K562 (cell line): ENCODE measurements at regions not wholly inside any gene's neighbourhood (a gene's known extent, or its start where the extent isn't known, plus 50 kb on each side); places are given as distances from the start of the nearest gene placed in this dataset.

Source experiments
- ATAC-seq: fragments of 200-7000 bp; cut with Tn5 transposase; 3 replicates; pipeline ENCODE4 v1.9.1; 2020; ENCODE audit warnings: moderate library complexity
- BruUV-seq: library from RNA; stranded (reverse); fragments of 400-500 nt; replicated peaks from 2 replicates; lab custom pipeline; 2021; lab: Mats Ljungman, UMichigan
- CTCF ChIA-PET: fragments of 300-600 bp; formaldehyde crosslinking; extraction: SDS; loops from one replicate; lab custom pipeline; 2021; ENCODE audit warnings: low intra/inter-chr PET ratio; lab: Yijun Ruan, JAX
- POLR2A ChIA-PET: fragments of 300-600, 350-650 bp; sonication (Branson Sonifier 250); formaldehyde crosslinking; extraction: SDS; loops from one replicate; lab custom pipeline; 2021; ENCODE audit warnings: antibody characterized with exemption, inconsistent platforms; lab: Yijun Ruan, JAX
- DNase-seq, 4 experiments: peaks; one replicate each; pipeline versions ENCODE4 v3.0.0 to v3.0.0-alpha.2; 2011 to 2018; ENCODE audit warnings: low spot score in 3 of 4, mixed read lengths in 3 of 4; ENCODE audit errors: extremely low read depth in 1 of 4
- FAIRE-seq: peaks from 2 replicates; lab custom pipeline; 2011; peaks lifted over from hg19 to GRCh38; lab: Jason Lieb, UNC
- H2AFZ ChIP-seq: 2 replicates; pipeline ENCODE4 v1.6.0; 2011; ENCODE audit warnings: low read depth, low read length, control low read depth, inconsistent platforms
- H3K27ac ChIP-seq: fragments of 200-600 bp; 3 replicates; pipeline ENCODE4 v1.8.0; 2011; ENCODE audit warnings: low read depth, mild to moderate bottlenecking, control low read depth, inconsistent platforms, low read length, moderate library complexity, mixed read lengths; ENCODE audit errors: extremely low read depth
- H3K27me3 ChIP-seq, 2 experiments: fragments of 300-600 bp in 1 of 2; 2 replicates in 1 of 2; 3 replicates in 1 of 2; pipeline versions ENCODE4 v1.6.0 to v1.8.0; 2011; ENCODE audit warnings: inconsistent platforms in 2 of 2, low read length in 2 of 2, mild to moderate bottlenecking in 1 of 2, mixed read lengths in 1 of 2, moderate library complexity in 1 of 2; ENCODE audit not compliant: control insufficient read depth in 2 of 2, insufficient read depth in 2 of 2
- H3K36me3 ChIP-seq: fragments of 300-600 bp; 3 replicates; pipeline ENCODE4 v1.8.0; 2011; ENCODE audit warnings: mild to moderate bottlenecking, low read length, inconsistent platforms; ENCODE audit not compliant: control insufficient read depth, insufficient read depth
- H3K4me1 ChIP-seq, 2 experiments: fragments of 200-600 bp in 1 of 2; replicated peaks in 1 of 2; 2 replicates in 1 of 2; 3 replicates in 1 of 2; pipeline versions ENCODE4 v1.5.1 to v1.8.0; 2011; ENCODE audit warnings: inconsistent platforms in 2 of 2, low read length in 2 of 2, mild to moderate bottlenecking in 1 of 2, mixed read lengths in 1 of 2, moderate library complexity in 1 of 2; ENCODE audit not compliant: control insufficient read depth in 2 of 2, insufficient read depth in 2 of 2
- H3K4me2 ChIP-seq: 2 replicates; pipeline ENCODE4 v1.6.1; 2011; ENCODE audit warnings: low read length, control low read depth, inconsistent platforms, mixed read lengths; ENCODE audit not compliant: insufficient read depth
- H3K4me3 ChIP-seq: fragments of 200-600 bp; sonication (generic), shearing (Covaris generic); 2 replicates; pipeline ENCODE4 v1.5.1; 2016; ENCODE audit warnings: control low read depth, inconsistent platforms
- H3K79me2 ChIP-seq: fragments of 200-600 bp; 3 replicates; pipeline ENCODE4 v1.8.0; 2011; ENCODE audit warnings: low read length, inconsistent platforms; ENCODE audit not compliant: control insufficient read depth, insufficient read depth
- H3K9ac ChIP-seq, 2 experiments: 2 replicates each; pipeline versions ENCODE4 v1.6.0 to v1.6.1; 2011; ENCODE audit warnings: low read depth in 2 of 2, low read length in 2 of 2, control low read depth in 1 of 2, inconsistent platforms in 1 of 2, mild to moderate bottlenecking in 1 of 2, mixed read lengths in 1 of 2; ENCODE audit not compliant: insufficient read depth in 1 of 2
- H3K9me1 ChIP-seq: one replicate; pipeline ENCODE4 v1.6.0; 2011; ENCODE audit warnings: inconsistent platforms, mild to moderate bottlenecking, low read length, moderate library complexity; ENCODE audit not compliant: control insufficient read depth, insufficient read depth
- H3K9me3 ChIP-seq: replicated peaks from 2 replicates; pipeline ENCODE4 v1.5.1; 2011; ENCODE audit warnings: low read depth, low read length, inconsistent platforms; ENCODE audit not compliant: control insufficient read depth, insufficient read depth
- H4K20me1 ChIP-seq: replicated peaks from 2 replicates; pipeline ENCODE4 v1.6.1; 2011; ENCODE audit warnings: low read length, inconsistent platforms, mixed read lengths; ENCODE audit not compliant: control insufficient read depth, insufficient read depth
- CREB5 ChIP-seq: fragments of 250-450 bp; sonication (Bioruptor Pico); IDR thresholded peaks from 2 replicates; pipeline ENCODE4 v1.5.0; 2020; ENCODE audit warnings: mild to moderate bottlenecking
- E2F8 ChIP-seq: fragments of 450-650 bp; IDR thresholded peaks from 2 replicates; pipeline ENCODE4 v1.7.1; 2018; ENCODE audit warnings: mild to moderate bottlenecking, low read depth; ENCODE audit not compliant: partially characterized antibody
- FIP1L1 ChIP-seq: fragments of 200-400 bp; formaldehyde crosslinking; IDR thresholded peaks from 2 replicates; pipeline ENCODE4 v1.6.1; 2018; ENCODE audit warnings: mild to moderate bottlenecking, low read depth, low read length; ENCODE audit not compliant: poor library complexity, severe bottlenecking
- GATAD2A ChIP-seq: fragments of 450-650 bp; IDR thresholded peaks from 2 replicates; pipeline ENCODE4 v1.6.1; 2017
- HBP1 ChIP-seq: fragments of 450-650 bp; formaldehyde crosslinking; IDR thresholded peaks from 2 replicates; pipeline ENCODE4 v1.4.0; 2022; ENCODE audit warnings: missing genetic modification characterization
- LARP7 ChIP-seq: fragments of 450-650 bp; IDR thresholded peaks from 2 replicates; pipeline ENCODE4 v1.6.1; 2016
- MCM3 ChIP-seq: fragments of 450-650 bp; IDR thresholded peaks from 2 replicates; pipeline ENCODE4 v1.6.1; 2016
- MIER1 ChIP-seq: fragments of 450-650 bp; IDR thresholded peaks from 2 replicates; pipeline ENCODE4 v1.6.1; 2016; ENCODE audit warnings: antibody characterized with exemption, mild to moderate bottlenecking, low read depth
- NFRKB ChIP-seq: fragments of 450-650 bp; IDR thresholded peaks from 2 replicates; pipeline ENCODE4 v1.6.1; 2016; ENCODE audit warnings: low read depth
- PML ChIP-seq: IDR thresholded peaks from 2 replicates; pipeline ENCODE4 v1.6.1; 2012; ENCODE audit warnings: low read length, inconsistent platforms
- RAD51 ChIP-seq: fragments of 450-650 bp; IDR thresholded peaks from 2 replicates; pipeline ENCODE4 v1.7.1; 2016; ENCODE audit warnings: low read depth, mild to moderate bottlenecking, borderline replicate concordance
- ZNF592 ChIP-seq: fragments of 450-650 bp; IDR thresholded peaks from 2 replicates; pipeline ENCODE4 v1.6.1; 2017; ENCODE audit warnings: antibody characterized with exemption, mild to moderate bottlenecking
- ZNF655 ChIP-seq: fragments of 250-450 bp; sonication (Bioruptor Pico); IDR thresholded peaks from 2 replicates; pipeline ENCODE4 v1.5.0; 2021
- whole genome bisulfite sequencing: fragments of 100-300 bp; shearing (Covaris generic); methylation state at CpG from one replicate; pipeline ENCODE4 v1.1.6; 2016; ENCODE audit warnings: low coverage, mixed read lengths; ENCODE audit not compliant: insufficient coverage; ENCODE audit errors: missing lambda C conversion rate; 5-methylcytosine and 5-hydroxymethylcytosine counted together
- in situ Hi-C: fragments of 300-500 bp; cut with MboI; formaldehyde crosslinking; loops from 4 replicates; pipeline ENCODE4 v1.15.0; 2018; ENCODE audit warnings: inconsistent platforms, mixed read lengths
- intact Hi-C: fragments of 100-400 bp; cut with micrococcal nuclease; formaldehyde crosslinking; loops from 2 replicates; pipeline ENCODE4 v1.14.2; 2022

GRCh38 chr5:97538912-97539311 is 355.9 kb upstream of the RIOK2 start:
- DNase-seq (no peak), FAIRE-seq (no peak), ATAC-seq (no peak)
- Histone ChIP-seq H3K9ac (no peak overlapping the region), H3K79me2 (no peaks in the 10 kb centered on the region), H3K4me1 (no peaks in the 10 kb centered on the region), H4K20me1 (no peaks in the 10 kb centered on the region), H3K4me2 (no peak overlapping the region), H2AFZ (no peak overlapping the region), H3K27me3 (no peaks in the 10 kb centered on the region), H3K4me3 (no peak overlapping the region), H3K36me3 (no peaks in the 10 kb centered on the region), H3K9me3 (no peaks in the 10 kb centered on the region), H3K9me1 (no peaks in the 10 kb centered on the region), H3K27ac (no peak overlapping the region)
- ChIA-PET POLR2A (no interaction called here), CTCF (no interaction called here)
- WGBS, result 0% methylated on average over 2 of the region's 2 CpGs
- BruUV-seq, result no TSS peak
- intact Hi-C loops, result no loop called here
- in situ Hi-C loops, result no loop called here
- TF ChIP-seq E2F8, result no peak
- no peak for TF ChIP-seq MIER1
- TF ChIP-seq MCM3, result no peak
- TF ChIP-seq ZNF592, result no peak
- TF ChIP-seq RAD51, result no peak
- no peak for TF ChIP-seq HBP1 (CRISPR knock-in tag)
- TF ChIP-seq LARP7, result no peak
- no peak for TF ChIP-seq CREB5 (CRISPR knock-in tag)
- no peak for TF ChIP-seq PML
- TF ChIP-seq ZNF655 (CRISPR knock-in tag), result no peak
- no peak for TF ChIP-seq GATAD2A
- TF ChIP-seq FIP1L1, result no peak
- TF ChIP-seq NFRKB, result no peak
